HG03521 (cell line): ENCODE measurements at regions not wholly inside any gene's neighbourhood (a gene's known extent, or its start where the extent isn't known, plus 50 kb on each side); places are given as distances from the start of the nearest gene placed in this dataset.
A peak's percentile ranks its signal among the peaks of the same experiment; 100 is the strongest.
"Not testable (repeated sequence)": the region's sequence is repeated elsewhere in the genome, so short reads cannot be mapped to it uniquely, and the experiment has no call there.

ENCODE experiments used
- ATAC-seq: cut with Tn5 transposase; IDR thresholded peaks from one replicate; pipeline ENCODE4 v1.9.1; 2021; ENCODE audit warnings: mild to moderate bottlenecking, moderate library complexity; ENCODE audit not compliant: unreplicated experiment

DNA sequence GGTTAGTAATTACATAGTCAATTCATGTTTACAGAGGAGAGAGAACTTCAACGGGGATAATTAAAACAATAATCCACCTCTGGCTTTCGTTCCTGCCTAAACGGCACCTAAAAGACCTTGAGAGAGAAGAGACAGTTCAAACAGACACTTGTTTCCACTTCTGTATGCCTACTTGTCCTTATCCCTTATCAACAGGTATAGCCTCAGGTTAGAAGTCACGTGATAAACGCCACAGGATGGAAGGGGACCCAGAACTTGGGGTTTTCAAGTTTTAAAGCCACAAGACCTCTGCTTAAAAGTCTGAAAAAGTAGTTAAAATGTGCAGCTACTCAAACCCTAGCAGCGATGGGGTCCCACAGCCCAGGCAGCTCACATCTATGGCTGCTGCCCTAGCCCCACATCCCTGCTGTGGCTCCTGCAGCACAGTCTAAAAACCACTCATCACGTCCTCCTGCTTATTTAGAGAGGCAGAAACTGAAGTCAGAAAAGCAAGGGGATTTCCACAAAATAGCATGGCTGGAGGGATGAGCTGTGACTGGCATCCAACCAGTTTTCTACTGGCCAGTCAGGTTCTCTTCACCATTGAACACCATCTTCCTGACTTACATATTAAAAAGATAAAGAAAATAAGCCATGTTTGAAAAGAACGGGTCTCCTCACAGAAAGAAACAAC is 51.2 kb upstream of the SEC16B start:
- ATAC-seq, result no peak

DNA sequence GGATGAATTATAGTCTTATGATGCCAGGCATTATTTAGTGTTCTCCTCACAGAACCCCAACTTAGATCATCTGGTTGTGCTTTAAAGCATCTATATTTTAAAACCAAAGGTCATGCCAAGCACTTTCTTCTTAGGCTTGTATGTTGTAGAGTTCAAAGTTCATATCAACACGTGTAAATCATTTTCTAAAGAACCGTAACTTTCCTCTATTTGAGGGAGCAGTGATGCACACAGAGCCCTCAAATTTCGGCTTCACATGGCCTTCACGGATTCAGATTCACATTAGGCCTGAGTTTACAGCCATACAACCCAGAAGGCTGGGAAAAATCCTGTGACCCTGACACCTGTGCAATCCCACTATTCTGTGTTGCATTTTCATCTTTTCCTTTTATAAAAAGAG is 52.1 kb upstream of the SEC16B start:
- no peak for ATAC-seq

DNA sequence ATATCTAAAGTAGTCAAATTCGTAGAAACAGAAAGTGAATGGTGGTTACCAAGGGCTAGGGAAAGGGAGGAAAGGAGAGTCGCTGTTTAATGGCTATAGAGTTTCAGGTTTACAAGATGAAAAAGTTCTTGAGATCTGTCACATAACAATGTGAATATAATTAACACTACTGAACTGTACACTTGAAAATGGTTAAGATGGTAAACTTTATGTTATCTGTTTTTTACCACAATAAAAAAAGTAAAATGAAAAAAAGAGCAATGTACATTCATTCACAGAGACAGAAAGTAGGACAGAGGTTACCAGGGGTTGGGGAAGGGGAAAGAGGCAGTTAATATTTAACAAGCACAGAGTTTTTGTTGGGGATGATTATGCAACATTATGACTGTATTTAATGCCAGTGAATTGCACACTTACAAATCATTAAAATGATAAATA is 53.3 kb upstream of the SEC16B start:
- no peak for ATAC-seq

DNA sequence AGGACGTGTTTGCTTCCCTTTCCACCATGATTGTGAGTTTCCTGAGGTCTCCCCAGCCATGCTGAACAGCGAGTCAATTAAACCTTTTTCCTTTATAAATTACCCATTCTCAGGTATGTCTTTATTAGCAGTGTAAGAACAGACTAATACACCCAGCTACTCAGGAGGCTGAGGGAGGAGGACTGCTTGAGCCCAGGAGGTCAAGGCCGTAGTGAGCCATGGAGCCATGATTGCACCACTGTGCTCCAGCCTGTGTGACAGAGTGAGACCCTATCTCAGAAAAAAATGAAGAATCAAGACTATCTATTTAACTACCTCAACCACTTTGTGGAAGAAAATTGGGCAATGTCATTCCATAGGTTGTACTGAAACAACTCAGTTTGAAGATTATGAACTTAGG is 54.6 kb upstream of the SEC16B start:
- ATAC-seq, result no peak

DNA sequence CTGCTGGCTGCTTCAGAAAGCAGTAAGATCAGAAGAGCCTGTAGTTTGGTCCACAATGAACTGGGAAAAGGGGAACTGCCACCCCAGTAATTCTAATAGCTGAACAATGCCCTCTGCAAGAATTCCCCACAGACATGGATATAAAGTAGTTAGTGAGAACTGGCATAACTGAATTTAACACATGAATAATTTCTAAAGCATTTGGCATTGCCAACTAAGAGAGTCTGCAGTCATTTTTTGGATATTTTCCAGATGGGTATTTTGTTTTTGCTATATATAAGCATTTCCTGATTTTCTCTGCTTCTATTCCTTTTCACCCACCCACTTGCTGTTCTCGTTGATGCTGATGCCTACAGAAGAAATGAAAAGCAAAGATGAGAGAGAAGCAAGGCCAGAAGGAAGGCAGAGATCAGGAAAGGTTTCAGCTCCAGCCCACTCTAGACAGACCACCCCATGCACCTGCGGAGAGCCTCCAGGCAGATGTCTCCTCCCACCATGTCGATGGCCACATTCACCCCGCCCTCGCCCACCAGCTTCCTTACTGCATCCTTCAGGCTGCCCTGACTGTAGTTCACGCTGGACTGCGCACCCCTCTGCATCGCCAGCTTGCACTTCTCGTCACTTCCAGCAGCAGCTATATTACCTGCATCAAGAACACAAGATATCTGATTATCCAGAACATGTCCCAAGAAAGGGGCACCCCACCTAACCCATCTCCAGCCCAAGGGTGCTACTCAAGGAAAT is 55.9 kb upstream of the SEC16B start:
- ATAC-seq, result no peak

DNA sequence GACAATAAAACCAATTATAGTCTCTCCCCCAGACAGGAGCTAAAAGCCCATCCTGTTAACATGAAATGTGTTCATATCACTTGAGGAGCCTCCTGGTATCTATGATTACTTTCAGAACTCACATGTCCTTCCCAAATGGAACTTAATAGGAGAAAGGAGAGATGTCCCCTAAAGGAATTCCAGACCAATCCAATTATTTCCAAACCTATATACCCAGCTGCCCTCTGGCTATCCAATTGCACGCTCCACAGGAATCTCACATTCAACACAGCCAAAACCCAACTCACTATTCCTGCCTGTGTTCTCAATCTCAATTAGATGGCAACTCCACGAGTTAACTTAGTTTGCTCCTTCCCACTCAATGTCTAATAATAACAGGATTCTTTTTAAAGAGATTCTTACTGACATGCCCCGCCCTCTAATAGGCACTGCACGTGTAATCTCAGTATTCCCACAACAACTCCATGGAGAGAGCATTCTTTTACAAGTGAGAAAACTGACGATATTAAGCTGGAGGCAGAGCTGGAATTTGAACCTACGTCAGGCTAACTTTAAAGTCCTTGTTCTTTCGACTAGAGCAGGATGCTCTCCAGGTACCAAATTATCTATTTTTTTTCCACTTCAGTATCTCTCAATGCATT is 59.1 kb upstream of the SEC16B start:
- no peak for ATAC-seq

DNA sequence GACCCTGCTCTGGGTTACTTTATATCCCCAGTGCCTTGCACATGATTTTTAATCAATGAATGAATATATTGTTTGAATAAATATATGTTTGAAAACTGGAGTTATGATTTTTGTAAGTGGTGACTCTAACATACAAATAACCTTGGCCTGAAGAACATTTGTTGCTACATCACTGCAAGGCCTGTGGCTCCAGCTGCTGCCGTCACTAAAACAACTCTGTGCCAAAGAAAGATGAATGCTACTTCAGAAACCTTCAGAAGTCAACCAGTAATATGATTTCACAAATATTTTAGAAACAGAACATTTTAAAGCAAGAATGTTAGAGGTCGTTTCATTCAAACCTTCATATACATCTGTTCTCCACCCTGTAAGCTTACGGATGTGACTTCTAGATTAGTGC is 60.6 kb upstream of the SEC16B start:
- ATAC-seq, result no peak

DNA sequence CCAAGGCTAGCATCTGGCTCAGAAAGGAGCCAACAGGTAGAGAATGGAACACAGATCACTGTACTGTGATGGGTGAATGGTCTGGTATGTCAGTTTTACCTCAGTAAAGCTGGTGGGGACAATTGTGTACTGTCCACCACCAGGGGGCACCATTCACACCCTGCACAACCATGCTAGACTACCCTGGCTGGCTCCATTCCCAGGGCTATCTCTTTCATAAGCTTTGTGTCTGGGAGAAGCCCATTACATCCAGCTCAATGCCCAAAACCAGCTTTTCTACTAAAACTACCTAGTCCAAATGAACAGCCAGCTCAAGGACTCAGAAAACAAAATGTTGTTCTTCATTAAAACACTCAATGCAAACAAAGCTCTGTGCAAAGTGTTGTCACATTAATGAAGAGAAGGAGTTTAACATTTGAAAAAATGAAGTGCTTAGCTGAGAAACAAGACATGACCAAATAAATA is 62.0 kb upstream of the RASAL2 start:
- peak; percentile 81 for ATAC-seq

DNA sequence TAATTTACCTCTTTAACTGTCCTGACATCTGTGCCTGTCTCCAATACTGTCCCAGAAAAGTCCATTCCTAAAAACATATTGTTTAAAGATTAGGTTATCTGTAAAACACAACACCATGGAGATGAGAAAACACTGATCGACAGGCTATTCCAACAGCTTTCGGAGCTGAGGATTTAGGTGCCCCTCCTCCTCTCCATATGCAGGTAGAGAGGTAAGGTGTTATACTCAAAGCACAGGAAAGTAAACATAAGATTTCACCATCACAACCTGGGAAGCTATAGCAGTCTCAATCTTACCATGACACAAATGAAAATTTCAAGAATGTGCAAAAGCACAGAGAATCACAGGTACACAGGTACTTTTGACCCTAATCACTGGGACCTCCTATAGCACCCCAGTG is 60.9 kb upstream of the RASAL2 start:
- ATAC-seq, result no peak

DNA sequence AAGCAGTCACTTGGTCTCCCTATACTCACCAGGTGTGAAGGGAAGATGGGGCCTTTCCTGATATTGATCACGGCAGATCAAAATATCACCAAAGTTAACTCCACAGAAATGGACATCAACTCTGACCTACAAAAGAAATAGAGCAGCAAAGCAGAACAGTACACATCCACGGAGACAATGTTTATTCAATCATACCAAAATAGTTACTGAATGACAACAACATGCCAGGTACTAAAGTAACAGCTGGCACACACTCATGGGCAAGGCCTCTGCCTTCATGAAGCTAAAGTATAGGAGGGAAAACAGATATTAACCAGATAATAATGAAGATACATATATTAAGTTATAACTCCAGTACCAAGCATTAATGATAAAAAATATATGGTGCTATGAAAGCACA is 59.2 kb upstream of the RASAL2 start:
- ATAC-seq, result no peak

DNA sequence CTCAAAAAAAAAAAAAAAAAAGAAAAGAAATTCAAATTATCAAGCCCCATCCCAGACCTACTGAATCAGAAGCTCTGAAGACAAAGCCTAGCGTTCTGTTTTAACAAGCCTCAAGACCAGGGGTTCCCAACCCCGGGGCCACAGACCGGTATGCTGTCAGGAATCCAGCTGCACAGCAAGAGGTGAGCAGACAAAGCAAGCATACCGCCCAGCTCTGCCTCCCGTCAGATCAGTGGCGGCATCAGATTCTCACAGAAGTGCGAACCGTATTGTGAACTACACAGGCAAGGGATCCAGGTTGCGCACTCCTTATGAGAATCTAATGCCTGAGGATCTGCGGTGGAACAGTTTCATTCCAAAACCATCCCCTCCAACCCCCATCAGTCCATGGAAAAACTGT is 57.8 kb upstream of the RASAL2 start:
- no peak for ATAC-seq

DNA sequence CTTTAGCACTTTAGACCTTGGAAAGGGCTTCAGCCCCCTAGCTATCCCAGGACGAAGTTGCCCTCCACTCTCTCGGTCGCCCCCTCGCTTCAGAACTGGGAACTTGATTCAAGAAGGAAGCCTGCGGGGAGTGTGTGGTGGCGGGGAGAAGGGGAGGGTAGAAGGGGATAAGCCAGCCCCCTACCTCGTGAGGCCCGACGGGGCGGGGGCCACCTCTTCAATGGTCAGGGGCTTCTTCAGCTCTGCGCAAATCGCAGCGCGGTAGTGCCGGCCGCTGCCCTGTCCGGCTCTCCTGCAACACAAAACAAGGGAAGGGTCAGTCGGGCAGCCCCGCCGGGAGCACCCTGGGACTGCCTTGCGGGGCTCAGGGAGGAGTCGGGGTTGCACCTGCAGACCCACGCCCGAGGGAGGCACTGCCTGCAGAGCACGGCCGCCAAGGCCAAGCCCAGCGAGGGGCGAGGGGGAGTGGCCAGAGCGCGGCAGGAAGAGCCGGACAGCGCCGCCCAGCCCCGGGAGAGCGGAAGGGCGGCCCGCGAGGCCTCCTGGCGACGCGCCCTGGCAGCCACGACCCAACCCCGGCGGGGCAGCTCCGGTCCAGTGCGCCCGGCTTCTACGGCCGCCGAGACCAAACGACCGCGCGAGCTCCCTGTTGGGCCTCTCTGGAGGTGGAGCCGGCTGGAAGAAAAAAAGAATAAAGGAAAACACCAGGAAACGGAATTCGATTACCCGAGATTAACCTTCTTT is 56.2 kb upstream of the RASAL2 start:
- ATAC-seq, result no peak

DNA sequence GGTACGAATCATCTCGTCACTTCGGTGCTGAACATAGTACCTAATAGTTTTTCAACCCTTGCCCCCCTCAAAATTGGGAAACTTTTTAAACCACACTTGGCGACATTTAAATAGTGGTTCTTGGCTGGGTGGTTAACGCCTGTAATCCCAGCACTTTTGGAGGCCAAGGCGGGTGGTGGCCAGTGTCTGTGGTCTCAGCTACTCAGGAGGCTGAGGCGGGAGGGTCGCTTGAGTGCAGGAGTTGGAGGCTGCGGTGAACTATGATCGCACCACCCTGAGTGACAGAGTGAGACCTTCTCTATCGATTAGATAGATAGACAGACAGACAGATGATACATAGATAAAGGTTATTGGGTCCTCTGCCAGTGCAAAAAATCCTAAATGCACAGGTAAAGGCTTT is 55.5 kb upstream of the RASAL2 start:
- no peak for ATAC-seq

DNA sequence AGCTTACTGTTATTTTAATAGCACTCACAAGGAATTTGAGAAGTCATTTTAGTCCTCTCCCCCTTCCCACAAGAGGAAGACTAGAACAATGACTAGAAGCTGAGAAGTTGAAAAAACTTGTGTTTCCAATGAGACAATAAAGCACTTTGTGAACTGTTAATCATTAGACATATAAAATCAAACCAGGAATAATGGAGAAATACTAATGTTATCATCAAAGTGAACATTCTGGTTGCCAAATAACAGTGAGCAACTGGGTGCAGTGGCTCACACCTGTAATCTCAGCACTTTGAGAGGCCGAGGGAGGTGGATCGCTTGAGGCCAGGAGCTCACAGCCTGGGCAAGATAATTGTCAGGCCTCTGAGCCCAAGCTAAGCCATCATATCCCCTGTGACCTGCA is 54.0 kb upstream of the RASAL2 start:
- ATAC-seq, result no peak

DNA sequence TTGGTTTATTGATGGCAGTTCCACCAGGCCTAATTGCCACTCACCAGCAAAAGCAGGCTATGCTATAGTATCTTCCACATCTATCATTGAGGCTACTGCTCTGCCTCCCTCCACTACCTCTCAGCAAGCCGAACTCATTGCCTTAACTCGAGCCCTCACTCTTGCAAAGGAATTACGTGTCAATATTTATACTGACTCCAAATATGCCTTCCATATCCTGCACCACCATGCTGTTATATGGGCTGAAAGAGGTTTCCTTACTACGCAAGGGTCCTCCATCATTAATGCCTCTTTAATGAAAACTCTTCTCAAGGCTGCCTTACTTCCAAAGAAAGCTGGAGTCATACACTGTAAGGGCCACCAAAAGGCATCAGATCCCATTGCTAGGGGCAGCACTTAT is 50.0 kb upstream of the RASAL2 start:
- ATAC-seq, result not testable (repeated sequence)
